Spleen (tissue), 11 donors: ENCODE measurements at regions not wholly inside any gene's neighbourhood (a gene's known extent, or its start where the extent isn't known, plus 50 kb on each side); places are given as distances from the start of the nearest gene placed in this dataset.

Source experiments
- DNase-seq: peaks from one replicate; pipeline ENCODE4 v3.0.0-alpha.2; 2020
- H3K27ac ChIP-seq, 8 donors: fragments of 200-600 bp; sonication (generic) in 7 of 8; 1 replicate in 4 of 8; 2 replicates in 4 of 8; pipeline versions ENCODE4 v1.5.0 to v1.8.0; 2016 to 2021; ENCODE audit warnings: inconsistent platforms in 4 of 8, mild to moderate bottlenecking in 4 of 8, moderate library complexity in 1 of 8
- H3K27me3 ChIP-seq, 7 donors: fragments of 200-600 bp; sonication (generic) in 6 of 7; replicated peaks in 1 of 7; 1 replicate in 4 of 7; 2 replicates in 3 of 7; pipeline versions ENCODE4 v1.5.0 to v1.8.0; 2016 to 2021; ENCODE audit warnings: inconsistent platforms in 3 of 7, mild to moderate bottlenecking in 1 of 7
- H3K36me3 ChIP-seq, 6 donors: fragments of 200-600 bp; sonication (generic) in 5 of 6; 1 replicate in 4 of 6; 2 replicates in 2 of 6; pipeline versions ENCODE4 v1.5.0 to v1.8.0; 2016 to 2021; ENCODE audit warnings: inconsistent platforms in 2 of 6
- H3K4me1 ChIP-seq, 6 donors: fragments of 200-600 bp; sonication (generic) in 5 of 6; 1 replicate in 3 of 6; 2 replicates in 3 of 6; pipeline versions ENCODE4 v1.5.0 to v1.8.0; 2016 to 2021; ENCODE audit warnings: inconsistent platforms in 3 of 6
- H3K4me3 ChIP-seq, 8 donors: fragments of 200-600 bp; sonication (generic) in 7 of 8; 1 replicate in 4 of 8; 2 replicates in 4 of 8; pipeline versions ENCODE4 v1.5.0 to v1.8.0; 2016 to 2021; ENCODE audit warnings: inconsistent platforms in 4 of 8, mild to moderate bottlenecking in 4 of 8, moderate library complexity in 2 of 8
- H3K9me3 ChIP-seq, 8 donors: fragments of 200-600 bp; sonication (generic) in 7 of 8; 1 replicate in 4 of 8; 2 replicates in 4 of 8; pipeline versions ENCODE4 v1.5.0 to v1.8.0; 2016 to 2021; ENCODE audit warnings: inconsistent platforms in 4 of 8
- POLR2A ChIP-seq, 3 donors: fragments of 450-650 bp; IDR thresholded peaks; one replicate each; pipeline ENCODE4 v1.5.1; 2017; ENCODE audit warnings: antibody characterized with exemption in 3 of 3, mild to moderate bottlenecking in 1 of 3
- POLR2AphosphoS5 ChIP-seq, 3 donors: sonication (generic); formaldehyde crosslinking; IDR thresholded peaks; one replicate each; pipeline ENCODE4 v1.5.1; 2017; ENCODE audit warnings: antibody characterized with exemption in 3 of 3
- WGBS, 5 donors: extraction: QIAGEN DNeasy Blood & Tissue Kit in 3 of 5; methylation state at CpG; one replicate each; pipeline versions ENCODE4 v1.1.5 to v1.1.7; 2013 to 2018; 5-methylcytosine and 5-hydroxymethylcytosine counted together
- intact Hi-C: fragments of 100-400 bp; cut with DNase I; formaldehyde crosslinking; loops from one replicate; pipeline ENCODE4 v1.15.0; 2023; ENCODE audit warnings: low total_unique reads
- TF ChIP-seq, protein P1 (sequence below), 11 experiments: fragments of 200-600 bp in 7 of 11; fragments of 450-650 bp in 4 of 11; sonication (generic) in 4 of 11; IDR thresholded peaks in 8 of 11; conservative IDR thresholded peaks in 3 of 11; 1 replicate in 7 of 11; 2 replicates in 4 of 11; pipeline versions ENCODE4 v1.4.0 to v1.8.0; 2016 to 2021; ENCODE audit warnings: antibody characterized with exemption in 11 of 11, inconsistent platforms in 4 of 11, mild to moderate bottlenecking in 1 of 11
- donor health status: healthy with polysubstance abuse.
- donor health status: DM: no; HTN: no; CAD: no; lungs with moderate emphysema.
- donor health status: DM: no; HTN: no; CAD: no.
- donor health status: Bipolar disorder and iron deficiency.
- donor health status: healthy.
- donor health status: DM: no; HTN: no; CAD: no.
- donor health status: DM: yes; HTN: yes; CAD: no.

- DNase-seq = no peak
- WGBS, 5 donors = 71 to 88% (median 82%) methylated on average over 6 of the region's 6 CpGs
- Histone ChIP-seq H3K9me3 (no peaks in the 10 kb centered on the region), H3K4me3 (no peak overlapping the region), H3K4me1 (peaks cover 0 to 9% (median 0%) of the 10 kb centered on the region in 6 donors), H3K27me3 (peaks cover 0 to 11% (median 0%) of the 10 kb centered on the region in 7 donors), H3K36me3 (no peaks in the 10 kb centered on the region), H3K27ac (no peak overlapping the region)
- intact Hi-C loops = no loop called here
- TF ChIP-seq, protein P1, sequence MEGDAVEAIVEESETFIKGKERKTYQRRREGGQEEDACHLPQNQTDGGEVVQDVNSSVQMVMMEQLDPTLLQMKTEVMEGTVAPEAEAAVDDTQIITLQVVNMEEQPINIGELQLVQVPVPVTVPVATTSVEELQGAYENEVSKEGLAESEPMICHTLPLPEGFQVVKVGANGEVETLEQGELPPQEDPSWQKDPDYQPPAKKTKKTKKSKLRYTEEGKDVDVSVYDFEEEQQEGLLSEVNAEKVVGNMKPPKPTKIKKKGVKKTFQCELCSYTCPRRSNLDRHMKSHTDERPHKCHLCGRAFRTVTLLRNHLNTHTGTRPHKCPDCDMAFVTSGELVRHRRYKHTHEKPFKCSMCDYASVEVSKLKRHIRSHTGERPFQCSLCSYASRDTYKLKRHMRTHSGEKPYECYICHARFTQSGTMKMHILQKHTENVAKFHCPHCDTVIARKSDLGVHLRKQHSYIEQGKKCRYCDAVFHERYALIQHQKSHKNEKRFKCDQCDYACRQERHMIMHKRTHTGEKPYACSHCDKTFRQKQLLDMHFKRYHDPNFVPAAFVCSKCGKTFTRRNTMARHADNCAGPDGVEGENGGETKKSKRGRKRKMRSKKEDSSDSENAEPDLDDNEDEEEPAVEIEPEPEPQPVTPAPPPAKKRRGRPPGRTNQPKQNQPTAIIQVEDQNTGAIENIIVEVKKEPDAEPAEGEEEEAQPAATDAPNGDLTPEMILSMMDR (IDR thresholded peaks at IDR 0.05 in 8 of 11, conservative IDR thresholded peaks at IDR 0.05 in 3 of 11) = no peak
- no peak for TF ChIP-seq POLR2AphosphoS5 (IDR thresholded peaks at IDR 0.05)
- no peak for TF ChIP-seq POLR2A (IDR thresholded peaks at IDR 0.05)
These were observed 76.8 kb upstream of the AKT3 start for GRCh38 chr1:243926803-243927245.

DNA sequence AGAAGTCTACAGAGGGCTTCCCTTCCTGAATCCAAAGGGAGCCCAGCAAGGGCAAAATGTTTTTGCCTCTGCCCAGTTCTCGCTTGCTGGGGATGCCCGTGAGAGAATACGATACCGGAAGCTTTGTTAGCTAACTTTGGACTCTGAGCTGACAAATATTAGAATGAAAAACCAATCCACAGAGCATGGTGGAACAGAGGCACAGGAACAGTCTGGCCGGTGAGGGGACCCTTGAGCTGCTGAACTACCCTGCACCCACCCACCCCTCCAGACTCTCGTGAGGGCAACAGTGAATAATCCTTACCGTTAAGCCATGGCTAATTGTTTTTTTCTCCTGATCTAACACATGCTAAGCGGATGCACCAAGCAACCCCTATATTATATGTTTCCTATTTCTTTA, 76.3 kb upstream of the AKT3 start:
- intact Hi-C loops = no loop called here
- DNase-seq = no peak
- Histone ChIP-seq H3K9me3 (no peaks in the 10 kb centered on the region), H3K4me3 (no peak overlapping the region), H3K27ac (no peak overlapping the region), H3K36me3 (no peaks in the 10 kb centered on the region), H3K4me1 (peaks cover 0 to 9% (median 0%) of the 10 kb centered on the region in 6 donors), H3K27me3 (peaks cover 0 to 6% (median 0%) of the 10 kb centered on the region in 7 donors)
- TF ChIP-seq POLR2AphosphoS5 (IDR thresholded peaks at IDR 0.05) (no peak), POLR2A (IDR thresholded peaks at IDR 0.05) (no peak)
- TF ChIP-seq, protein P1 (IDR thresholded peaks at IDR 0.05 in 8 of 11, conservative IDR thresholded peaks at IDR 0.05 in 3 of 11) = no peak
- 82 to 97% (median 88%) methylated on average over 8 of the region's 8 CpGs for WGBS, 5 donors

DNA sequence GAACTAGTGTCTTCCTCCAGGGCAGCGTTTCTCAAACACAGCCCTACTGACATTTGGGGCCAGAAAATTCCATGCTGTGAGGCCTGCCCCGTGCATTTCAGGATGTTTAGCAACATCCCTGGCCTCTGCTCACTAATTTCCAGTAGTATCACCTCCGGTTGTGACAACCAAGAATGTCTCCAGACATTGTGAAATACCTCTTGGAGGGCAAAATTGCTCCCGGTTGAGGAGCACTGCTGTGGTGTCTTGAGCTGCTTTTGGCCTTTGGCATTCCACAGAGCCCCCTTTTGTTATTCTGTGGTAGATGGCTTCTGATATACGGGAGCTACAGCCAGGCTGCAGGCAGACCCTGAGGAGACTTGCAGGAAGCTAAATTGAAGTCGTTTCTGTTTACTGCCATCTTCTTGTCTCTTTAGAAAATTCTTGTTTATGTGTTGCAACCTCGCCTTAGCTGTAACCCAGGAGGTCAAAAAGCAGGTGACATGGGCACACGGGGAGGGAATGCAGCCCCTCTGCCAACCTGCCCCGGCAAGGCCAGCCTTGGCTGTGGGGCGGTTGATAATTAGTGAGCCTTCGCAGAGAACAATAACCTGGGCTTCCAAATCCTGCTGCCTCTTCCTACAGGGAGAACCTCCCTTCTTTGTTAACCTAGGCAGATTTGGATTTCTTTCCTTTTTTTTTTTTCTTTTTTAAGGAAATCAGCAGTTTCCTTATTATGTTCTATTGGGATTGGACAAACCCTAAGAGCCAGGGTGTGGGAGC, 74.7 kb upstream of the AKT3 start:
- peaks cover 0 to 3% (median 0%) of the 10 kb centered on the region in 7 donors for H3K27me3 ChIP-seq
- no peaks in the 10 kb centered on the region for H3K36me3 ChIP-seq
- no peak overlapping the region for H3K4me3 ChIP-seq
- peaks cover 0 to 9% (median 0%) of the 10 kb centered on the region in 6 donors for H3K4me1 ChIP-seq
- H3K9me3 ChIP-seq = no peaks in the 10 kb centered on the region
- intact Hi-C loops = no loop called here
- no peak for TF ChIP-seq POLR2A (IDR thresholded peaks at IDR 0.05)
- TF ChIP-seq, protein P1 (IDR thresholded peaks at IDR 0.05 in 8 of 11, conservative IDR thresholded peaks at IDR 0.05 in 3 of 11) = no peak
- 45 to 70% (median 60%) methylated on average over 11 of the region's 11 CpGs for WGBS, 5 donors
- no peak overlapping the region for H3K27ac ChIP-seq
- no peak for DNase-seq

DNA sequence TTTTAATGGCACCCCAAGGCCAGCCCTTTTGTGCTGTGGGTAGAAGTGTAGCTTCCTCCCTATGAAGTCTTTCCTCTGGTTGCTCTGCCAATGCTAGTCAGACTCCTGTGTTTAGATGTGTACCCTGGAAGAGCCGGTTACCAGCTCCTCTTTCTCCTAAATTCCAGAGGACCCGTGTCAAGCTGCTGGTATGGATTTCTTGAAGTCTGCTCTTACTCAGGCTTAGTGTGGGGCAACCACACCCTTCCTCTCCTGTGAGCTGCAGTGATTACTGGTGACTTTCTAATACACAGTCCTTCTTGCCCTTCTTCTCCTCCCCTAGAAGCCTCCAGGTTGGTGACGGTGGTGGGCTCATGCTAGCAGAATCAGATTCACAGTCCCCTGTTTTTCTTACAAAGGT, 74.1 kb upstream of the AKT3 start:
- Histone ChIP-seq H3K4me3 (no peak overlapping the region), H3K36me3 (no peaks in the 10 kb centered on the region), H3K4me1 (peaks cover 0 to 9% (median 0%) of the 10 kb centered on the region in 6 donors), H3K27ac (no peak overlapping the region), H3K27me3 (peaks cover 0 to 8% (median 0%) of the 10 kb centered on the region in 7 donors), H3K9me3 (no peaks in the 10 kb centered on the region)
- TF ChIP-seq, protein P1 (IDR thresholded peaks at IDR 0.05 in 8 of 11, conservative IDR thresholded peaks at IDR 0.05 in 3 of 11) = no peak
- TF ChIP-seq POLR2AphosphoS5 (IDR thresholded peaks at IDR 0.05) (no peak), POLR2A (IDR thresholded peaks at IDR 0.05) (no peak)
- 64 to 79% (median 73%) methylated on average over 3 of the region's 3 CpGs for WGBS, 5 donors
- no peak for DNase-seq
- intact Hi-C loops = no loop called here
